Transverse colon (tissue), 4 donors: ENCODE measurements at regions not wholly inside any gene's neighbourhood (a gene's known extent, or its start where the extent isn't known, plus 50 kb on each side); places are given as distances from the start of the nearest gene placed in this dataset.

Experiments used
- DNase-seq: peaks from one replicate; pipeline ENCODE4 v3.0.0-alpha.2; 2019
- H3K27ac ChIP-seq, 4 donors: fragments of 200-600 bp; sonication (generic); 2 replicates each; pipeline ENCODE4 v1.5.1; 2016 to 2018; ENCODE audit warnings: inconsistent platforms in 4 of 4
- H3K27me3 ChIP-seq: fragments of 200-600 bp; sonication (generic); 2 replicates; pipeline ENCODE4 v1.5.1; 2017; ENCODE audit warnings: inconsistent platforms
- H3K36me3 ChIP-seq, 4 donors: fragments of 200-600 bp; sonication (generic); 2 replicates each; pipeline ENCODE4 v1.5.1; 2017 to 2019; ENCODE audit warnings: inconsistent platforms in 4 of 4
- H3K4me1 ChIP-seq, 4 donors: fragments of 200-600 bp; sonication (generic); 2 replicates each; pipeline ENCODE4 v1.5.1; 2017 to 2020; ENCODE audit warnings: inconsistent platforms in 4 of 4
- H3K4me3 ChIP-seq, 4 donors: fragments of 200-600 bp; sonication (generic); 1 replicate in 1 of 4; 2 replicates in 3 of 4; pipeline versions ENCODE4 v1.5.1 to v1.6.1; 2017 to 2019; ENCODE audit warnings: inconsistent platforms in 4 of 4
- H3K9me3 ChIP-seq, 2 donors: fragments of 200-600 bp; sonication (generic); 2 replicates each; pipeline ENCODE4 v1.5.1; 2017 to 2019; ENCODE audit warnings: inconsistent platforms in 2 of 2
- EP300 ChIP-seq: sonication (generic); formaldehyde crosslinking; IDR thresholded peaks from one replicate; pipeline ENCODE4 v1.6.1; 2017; ENCODE audit warnings: antibody characterized with exemption, low read depth
- POLR2A ChIP-seq: fragments of 450-650 bp; IDR thresholded peaks from one replicate; pipeline ENCODE4 v1.6.1; 2016; ENCODE audit warnings: antibody characterized with exemption, mild to moderate bottlenecking, moderate library complexity
- POLR2AphosphoS5 ChIP-seq, 3 donors: sonication (generic); formaldehyde crosslinking; IDR thresholded peaks; one replicate each; pipeline ENCODE4 v1.6.1; 2016; ENCODE audit warnings: antibody characterized with exemption in 3 of 3
- WGBS, 2 donors: methylation state at CpG; one replicate each; pipeline ENCODE4 v1.1.5; 2018; ENCODE audit warnings: low coverage in 1 of 2; 5-methylcytosine and 5-hydroxymethylcytosine counted together
- in situ Hi-C, 4 donors: fragments of 200-750 bp; cut with MboI; loops; one replicate each; pipeline versions ENCODE4 v1.15.0 to v1.15.1; 2017; ENCODE audit warnings: low sequenced_read_pairs in 3 of 4, low pct_ligation_motif_present in 1 of 4, low pct_unique_long_range_greater_than_20kb in 1 of 4
- intact Hi-C: fragments of 100-400 bp; cut with DNase I; formaldehyde crosslinking; loops from one replicate; pipeline ENCODE4 v1.15.1; 2023; ENCODE audit warnings: low total_unique reads
- TF ChIP-seq, protein P1 (sequence below), 5 experiments: fragments of 200-600 bp in 3 of 5; fragments of 450-650 bp in 2 of 5; sonication (generic) in 3 of 5; IDR thresholded peaks; 1 replicate in 2 of 5; 2 replicates in 3 of 5; pipeline ENCODE4 v1.5.1; 2016 to 2017; ENCODE audit warnings: antibody characterized with exemption in 5 of 5, inconsistent platforms in 3 of 5, mild to moderate bottlenecking in 2 of 5, moderate library complexity in 1 of 5

DNA sequence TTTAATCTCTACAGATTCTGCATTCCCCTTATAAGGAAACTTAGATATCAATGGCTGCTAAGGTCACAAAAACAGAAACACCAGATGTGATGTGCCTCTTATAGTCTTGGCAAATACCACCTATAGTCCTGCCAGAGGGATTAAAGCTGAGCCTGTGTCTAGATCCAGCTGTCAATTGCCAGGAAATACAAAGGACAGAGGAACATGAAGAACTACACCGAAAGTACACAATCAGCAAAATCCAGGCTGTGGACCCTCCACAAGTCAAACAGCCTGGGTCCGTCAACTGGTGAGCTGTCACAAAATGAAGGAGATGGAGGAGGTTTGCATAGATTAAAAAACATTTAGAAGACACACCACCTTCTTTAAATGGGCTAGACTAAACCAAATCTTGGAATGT, 85.4 kb downstream of the KLF4 start:
- Histone ChIP-seq H3K36me3 (no peaks in the 10 kb centered on the region), H3K27me3 (no peaks in the 10 kb centered on the region), H3K27ac (no peak overlapping the region), H3K9me3 (no peaks in the 10 kb centered on the region), H3K4me1 (peaks cover 0 to 4% (median 0%) of the 10 kb centered on the region in 4 donors), H3K4me3 (no peak overlapping the region)
- WGBS, 2 donors: 35% methylated on average over 2 of the region's 2 CpGs; no CpG with 5 or more reads in 1 of the 2 donors
- in situ Hi-C loops: loop anchor here in 1 of 4 donors (25.0 kb wide), 1 partner anchor 1358 kb away; no protein-coding TSS in a partner anchor
- no peak for TF ChIP-seq POLR2A
- TF ChIP-seq POLR2AphosphoS5 (IDR thresholded peaks at IDR 0.05): no peak
- TF ChIP-seq, protein P1, sequence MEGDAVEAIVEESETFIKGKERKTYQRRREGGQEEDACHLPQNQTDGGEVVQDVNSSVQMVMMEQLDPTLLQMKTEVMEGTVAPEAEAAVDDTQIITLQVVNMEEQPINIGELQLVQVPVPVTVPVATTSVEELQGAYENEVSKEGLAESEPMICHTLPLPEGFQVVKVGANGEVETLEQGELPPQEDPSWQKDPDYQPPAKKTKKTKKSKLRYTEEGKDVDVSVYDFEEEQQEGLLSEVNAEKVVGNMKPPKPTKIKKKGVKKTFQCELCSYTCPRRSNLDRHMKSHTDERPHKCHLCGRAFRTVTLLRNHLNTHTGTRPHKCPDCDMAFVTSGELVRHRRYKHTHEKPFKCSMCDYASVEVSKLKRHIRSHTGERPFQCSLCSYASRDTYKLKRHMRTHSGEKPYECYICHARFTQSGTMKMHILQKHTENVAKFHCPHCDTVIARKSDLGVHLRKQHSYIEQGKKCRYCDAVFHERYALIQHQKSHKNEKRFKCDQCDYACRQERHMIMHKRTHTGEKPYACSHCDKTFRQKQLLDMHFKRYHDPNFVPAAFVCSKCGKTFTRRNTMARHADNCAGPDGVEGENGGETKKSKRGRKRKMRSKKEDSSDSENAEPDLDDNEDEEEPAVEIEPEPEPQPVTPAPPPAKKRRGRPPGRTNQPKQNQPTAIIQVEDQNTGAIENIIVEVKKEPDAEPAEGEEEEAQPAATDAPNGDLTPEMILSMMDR (IDR thresholded peaks at IDR 0.05): no peak
- TF ChIP-seq EP300: no peak
- DNase-seq: no peak
- intact Hi-C loops: no loop called here

DNA sequence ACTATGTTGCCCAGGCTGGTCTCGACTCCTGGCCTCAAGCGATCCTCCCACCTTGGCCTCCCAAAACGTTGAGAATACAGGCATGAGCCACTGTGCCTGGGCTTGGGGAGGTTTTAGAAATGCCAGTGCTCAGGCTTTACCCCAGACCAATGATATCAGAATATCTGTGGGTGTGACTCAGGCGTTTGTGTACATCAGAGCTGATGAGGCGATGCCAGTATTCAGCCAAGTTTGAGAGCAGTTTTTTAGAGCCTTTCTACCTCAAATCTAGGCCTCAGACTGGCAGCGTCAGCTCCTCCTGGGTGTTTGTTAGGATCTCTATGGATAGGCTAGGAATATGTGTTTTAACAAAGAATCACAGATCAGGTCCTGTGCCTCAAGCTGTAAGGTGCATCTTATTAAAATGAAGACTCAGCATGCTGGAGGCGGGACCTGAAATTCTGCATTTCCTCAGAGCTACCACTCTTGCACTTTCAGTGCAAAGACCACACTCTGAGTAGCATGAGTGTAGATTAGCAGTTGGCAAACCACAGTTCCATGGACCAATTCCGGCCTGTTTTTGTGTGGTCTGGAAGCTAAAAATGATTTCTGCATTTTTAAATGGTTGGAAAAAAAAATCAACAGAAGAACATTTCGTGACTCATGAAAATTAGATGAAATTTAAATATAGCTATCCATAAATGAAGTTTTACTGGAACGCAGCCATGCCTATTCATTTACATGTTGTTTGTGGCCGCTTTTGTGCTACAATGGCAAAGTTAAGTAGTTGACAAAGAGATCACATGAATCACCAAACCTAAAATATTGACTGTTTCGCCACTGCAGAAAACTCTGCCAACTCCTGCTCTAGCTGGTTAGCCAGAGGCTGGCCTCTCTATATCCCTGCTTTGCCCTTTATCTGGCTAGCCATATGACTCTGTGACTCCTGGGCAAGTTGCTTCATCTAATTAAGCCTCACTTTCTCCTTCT, 92.2 kb downstream of the KLF4 start:
- in situ Hi-C loops: no loop called here
- no peak for TF ChIP-seq POLR2AphosphoS5 (IDR thresholded peaks at IDR 0.05)
- TF ChIP-seq, protein P1 (IDR thresholded peaks at IDR 0.05): no peak
- no peak for TF ChIP-seq POLR2A
- no peak for TF ChIP-seq EP300
- intact Hi-C loops: no loop called here
- no peak for DNase-seq
- Histone ChIP-seq H3K27ac (no peak overlapping the region), H3K4me3 (no peak overlapping the region), H3K36me3 (no peaks in the 10 kb centered on the region), H3K4me1 (no peaks in the 10 kb centered on the region), H3K27me3 (no peaks in the 10 kb centered on the region), H3K9me3 (no peaks in the 10 kb centered on the region)
- 73 to 84% methylated on average over 10 to 12 of the region's 12 CpGs for WGBS, 2 donors

DNA sequence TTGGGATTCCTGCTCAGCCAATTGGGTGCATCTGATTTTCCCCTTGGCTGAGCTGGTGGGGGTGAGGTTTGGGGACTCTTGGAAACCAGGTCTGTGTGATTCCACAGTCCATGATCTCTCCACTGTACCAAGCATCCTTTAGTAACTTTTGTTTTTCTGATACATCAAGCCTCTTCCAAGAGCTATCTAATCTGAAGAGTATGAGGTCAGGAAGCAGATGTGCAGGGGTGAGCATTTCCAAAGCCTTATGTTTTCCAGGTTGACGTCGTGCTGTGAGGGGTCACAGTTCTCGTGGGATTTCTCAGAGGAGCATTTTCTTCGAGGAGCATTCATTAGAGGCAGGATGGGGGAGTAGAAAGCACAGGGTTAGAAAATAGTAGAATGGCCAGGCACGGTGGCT, 95.3 kb downstream of the KLF4 start:
- Histone ChIP-seq H3K9me3 (no peaks in the 10 kb centered on the region), H3K27me3 (no peaks in the 10 kb centered on the region), H3K4me3 (no peak overlapping the region), H3K4me1 (peaks cover 0 to 4% (median 0%) of the 10 kb centered on the region in 4 donors), H3K27ac (no peak overlapping the region), H3K36me3 (no peaks in the 10 kb centered on the region)
- TF ChIP-seq EP300: no peak
- 63 to 75% methylated on average over 4 to 5 of the region's 5 CpGs for WGBS, 2 donors
- intact Hi-C loops (loop anchor here (5.0 kb wide), 1 partner anchor 48 kb away; no protein-coding TSS in a partner anchor), in situ Hi-C loops (no loop called here)
- DNase-seq: no peak

DNA sequence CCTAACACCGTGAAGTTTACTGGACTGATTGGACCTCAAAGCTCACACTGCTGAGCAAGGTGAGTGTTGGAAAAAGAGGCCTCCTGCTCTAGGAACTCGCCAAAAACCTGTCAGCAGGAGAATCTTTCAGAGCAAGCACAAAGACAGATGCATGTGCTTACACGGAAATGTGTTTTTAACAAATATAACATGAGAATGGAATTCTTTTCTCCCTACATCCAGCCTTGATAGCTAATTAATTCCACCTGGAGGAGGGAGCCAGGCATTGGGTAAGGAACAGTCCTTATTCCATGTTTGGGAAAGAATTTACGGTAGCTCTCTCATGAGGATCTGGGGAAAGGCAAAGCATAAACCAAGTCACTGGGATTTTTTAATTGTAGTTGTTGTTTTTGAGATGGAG, 98.8 kb downstream of the KLF4 start:
- Histone ChIP-seq H3K27ac (no peak overlapping the region), H3K27me3 (no peaks in the 10 kb centered on the region), H3K9me3 (no peaks in the 10 kb centered on the region), H3K4me3 (no peak overlapping the region), H3K4me1 (peaks cover 0 to 4% (median 0%) of the 10 kb centered on the region in 4 donors), H3K36me3 (no peaks in the 10 kb centered on the region)
- intact Hi-C loops: loop anchor here (5.0 kb wide), 1 partner anchor 52 kb away; no protein-coding TSS in a partner anchor
- TF ChIP-seq POLR2A: no peak
- no peak for TF ChIP-seq POLR2AphosphoS5 (IDR thresholded peaks at IDR 0.05)
- TF ChIP-seq, protein P1 (IDR thresholded peaks at IDR 0.05): no peak
- no peak for TF ChIP-seq EP300
- WGBS, 2 donors: 86 to 95% methylated on average over 3 to 4 of the region's 4 CpGs
- in situ Hi-C loops: no loop called here
- no peak for DNase-seq
